ENCODE measurements at regions not wholly inside any gene's neighbourhood (a gene's known extent, or its start where the extent isn't known, plus 50 kb on each side); places are given as distances from the start of the nearest gene placed in this dataset.

- H3K27ac ChIP-seq (ENCODE audit: low read length in 2 of 2) = no peak overlapping the region
- POLR2A ChIA-PET = no interaction called here
- Mint-ChIP-seq H3K4me3 (no peak overlapping the region), H3K4me1 (no peaks in the 10 kb centered on the region), H3K27ac (no peak overlapping the region), H3K9me3 (ENCODE audit: insufficient read depth) (no peaks in the 10 kb centered on the region), H3K27me3 (peaks cover 5% of the 10 kb centered on the region)
- ATAC-seq (ENCODE audit: low read depth) (no peak), DNase-seq (no peak)
- H3K4me3 ChIP-seq (ENCODE audit: control extremely low read depth in 1 of 5, extremely low read depth in 1 of 5, insufficient read depth in 1 of 5, low read depth in 2 of 5, low read length in 4 of 5) = no peak overlapping the region
- H3K9ac ChIP-seq (ENCODE audit: low read length) = no peak overlapping the region
- no peaks in the 10 kb centered on the region for H3K9me3 ChIP-seq (ENCODE audit: control extremely low read depth in 1 of 3, control insufficient read depth in 2 of 3, insufficient read depth in 1 of 3, low read length in 2 of 3)
- no peaks in the 10 kb centered on the region for H3K4me1 ChIP-seq (ENCODE audit: control insufficient read depth in 2 of 2, insufficient read depth in 2 of 2, low read length in 2 of 2)
- no peak overlapping the region for H3K4me2 ChIP-seq (replicated peaks; ENCODE audit: low read depth, low read length, poor library complexity, severe bottlenecking)
- CTCF ChIA-PET = no interaction called here
- intact Hi-C loops (cut with micrococcal nuclease) = no loop called here
- H3K79me2 ChIP-seq (ENCODE audit: control insufficient read depth, insufficient read depth, low read length) = no peaks in the 10 kb centered on the region
- H3K27me3 ChIP-seq (replicated peaks in 1 of 4; ENCODE audit: control extremely low read depth in 1 of 4, control insufficient read depth in 3 of 4, insufficient read depth in 4 of 4, low read length in 3 of 4) = no peaks in the 10 kb centered on the region
- TF ChIP-seq EZH2 (IDR thresholded peaks at IDR 0.05; ENCODE audit: borderline replicate concordance, insufficient read depth, low read depth, low read length, poor library complexity, severe bottlenecking) (no peak), CTCF (IDR thresholded peaks at IDR 0.05) (no peak)
- H4K20me1 ChIP-seq (ENCODE audit: control insufficient read depth, insufficient read depth, low read length, poor library complexity, severe bottlenecking) = no peaks in the 10 kb centered on the region
- no peak overlapping the region for H2AFZ ChIP-seq (ENCODE audit: insufficient read depth, low read depth, low read length, poor library complexity, severe bottlenecking)
- H3K36me3 ChIP-seq (replicated peaks in 1 of 2; ENCODE audit: control extremely low read depth in 1 of 2, control insufficient read depth in 1 of 2, extremely low read depth in 1 of 2, insufficient read depth in 2 of 2, low read length in 1 of 2) = no peaks in the 10 kb centered on the region
These were observed 424.0 kb upstream of the SPRED2 start for GRCh38 chr2:65856423-65856822.

- no peak for ATAC-seq (ENCODE audit: low read depth)
- DNase-seq = no peak
- POLR2A ChIA-PET = no interaction called here
- H3K9ac ChIP-seq (ENCODE audit: low read length) = no peak overlapping the region
- Mint-ChIP-seq H3K4me3 (no peak overlapping the region), H3K4me1 (no peaks in the 10 kb centered on the region), H3K27me3 (peaks cover 17% of the 10 kb centered on the region), H3K27ac (no peak overlapping the region), H3K9me3 (ENCODE audit: insufficient read depth) (no peaks in the 10 kb centered on the region)
- no peak overlapping the region for H3K4me3 ChIP-seq (ENCODE audit: control extremely low read depth in 1 of 5, extremely low read depth in 1 of 5, insufficient read depth in 1 of 5, low read depth in 2 of 5, low read length in 4 of 5)
- H3K27me3 ChIP-seq (replicated peaks in 1 of 4; ENCODE audit: control extremely low read depth in 1 of 4, control insufficient read depth in 3 of 4, insufficient read depth in 4 of 4, low read length in 3 of 4) = peaks cover 0 to 3% (median 1%) of the 10 kb centered on the region in 4 experiments
- no peak overlapping the region for H3K27ac ChIP-seq (ENCODE audit: low read length in 2 of 2)
- H4K20me1 ChIP-seq (ENCODE audit: control insufficient read depth, insufficient read depth, low read length, poor library complexity, severe bottlenecking) = no peaks in the 10 kb centered on the region
- H3K4me1 ChIP-seq (ENCODE audit: control insufficient read depth in 2 of 2, insufficient read depth in 2 of 2, low read length in 2 of 2) = no peaks in the 10 kb centered on the region
- no peaks in the 10 kb centered on the region for H3K9me3 ChIP-seq (ENCODE audit: control extremely low read depth in 1 of 3, control insufficient read depth in 2 of 3, insufficient read depth in 1 of 3, low read length in 2 of 3)
- intact Hi-C loops (cut with micrococcal nuclease) = no loop called here
- no peak for TF ChIP-seq CTCF (IDR thresholded peaks at IDR 0.05)
- TF ChIP-seq EZH2 (IDR thresholded peaks at IDR 0.05; ENCODE audit: borderline replicate concordance, insufficient read depth, low read depth, low read length, poor library complexity, severe bottlenecking) = no peak
- CTCF ChIA-PET = no interaction called here
- no peaks in the 10 kb centered on the region for H3K36me3 ChIP-seq (replicated peaks in 1 of 2; ENCODE audit: control extremely low read depth in 1 of 2, control insufficient read depth in 1 of 2, extremely low read depth in 1 of 2, insufficient read depth in 2 of 2, low read length in 1 of 2)
- H2AFZ ChIP-seq (ENCODE audit: insufficient read depth, low read depth, low read length, poor library complexity, severe bottlenecking) = no peak overlapping the region
- no peaks in the 10 kb centered on the region for H3K79me2 ChIP-seq (ENCODE audit: control insufficient read depth, insufficient read depth, low read length)
- H3K4me2 ChIP-seq (replicated peaks; ENCODE audit: low read depth, low read length, poor library complexity, severe bottlenecking) = no peak overlapping the region
These were observed 418.3 kb upstream of the SPRED2 start for GRCh38 chr2:65850695-65851094.

All from B cell (primary cell).